ENCODE measurements at regions not wholly inside any gene's neighbourhood (a gene's known extent, or its start where the extent isn't known, plus 50 kb on each side); places are given as distances from the start of the nearest gene placed in this dataset.

- no peak for DNase-seq
Measured at GRCh38 chr15:66950114-66950513, 115.3 kb upstream of the SMAD3 start.

GRCh38 chr15:66951531-66952320 is 113.7 kb upstream of the SMAD3 start:
- DNase-seq = no peak

- no peak for DNase-seq
Measured at GRCh38 chr15:66952756-66953522, 112.5 kb upstream of the SMAD3 start.

GRCh38 chr15:66953523-66954229 is 111.7 kb upstream of the SMAD3 start:
- no peak for DNase-seq

- no peak for DNase-seq
Measured at GRCh38 chr15:66954601-66955000, 110.8 kb upstream of the SMAD3 start.

- no peak for DNase-seq
Measured at GRCh38 chr15:66955001-66955516, 110.3 kb upstream of the SMAD3 start.

GRCh38 chr15:66955871-66956585 is 109.4 kb upstream of the SMAD3 start:
- no peak for DNase-seq

- DNase-seq = no peak
Measured at GRCh38 chr15:66956672-66957430, 108.6 kb upstream of the SMAD3 start.

- no peak for DNase-seq
Measured at GRCh38 chr15:66957431-66957720, 108.0 kb upstream of the SMAD3 start.

GRCh38 chr15:66959066-66959465 is 106.3 kb upstream of the SMAD3 start:
- no peak for DNase-seq

GRCh38 chr15:66959875-66960274 is 105.5 kb upstream of the SMAD3 start:
- no peak for DNase-seq

GRCh38 chr15:66960519-66960918 is 104.9 kb upstream of the SMAD3 start:
- DNase-seq = no peak

- DNase-seq = no peak
Measured at GRCh38 chr15:66961407-66961884, 104.0 kb upstream of the SMAD3 start.

GRCh38 chr15:66961901-66962300 is 103.5 kb upstream of the SMAD3 start:
- no peak for DNase-seq

- no peak for DNase-seq
Measured at GRCh38 chr15:66962522-66962921, 102.9 kb upstream of the SMAD3 start.

GRCh38 chr15:66963084-66963483 is 102.3 kb upstream of the SMAD3 start:
- DNase-seq = no peak

GRCh38 chr15:66963710-66964109 is 101.7 kb upstream of the SMAD3 start:
- no peak for DNase-seq

- DNase-seq = no peak
Measured at GRCh38 chr15:66964111-66964738, 101.2 kb upstream of the SMAD3 start.

- no peak for DNase-seq
Measured at GRCh38 chr15:66964791-66965190, 100.6 kb upstream of the SMAD3 start.

- no peak for DNase-seq
Measured at GRCh38 chr15:66965201-66965900, 100.1 kb upstream of the SMAD3 start.

- DNase-seq = no peak
Measured at GRCh38 chr15:66966256-66966655, 99.1 kb upstream of the SMAD3 start.

All from NCI-H2081 (cell line).